HUES48 (cell line): ENCODE measurements at regions not wholly inside any gene's neighbourhood (a gene's known extent, or its start where the extent isn't known, plus 50 kb on each side); places are given as distances from the start of the nearest gene placed in this dataset.
"Not testable (repeated sequence)": the region's sequence is repeated elsewhere in the genome, so short reads cannot be mapped to it uniquely, and the experiment has no call there.

ENCODE experiments used
- H3K27ac ChIP-seq: one replicate; pipeline ENCODE4 v1.7.0; 2013; ENCODE audit warnings: low read depth, low read length, inconsistent platforms
- H3K27me3 ChIP-seq: 2 replicates; pipeline ENCODE4 v1.6.1; 2013; ENCODE audit warnings: mild to moderate bottlenecking, low read length; ENCODE audit not compliant: control insufficient read depth, insufficient read depth
- H3K36me3 ChIP-seq: 2 replicates; pipeline ENCODE4 v1.6.1; 2013; ENCODE audit warnings: low read length; ENCODE audit not compliant: control insufficient read depth, insufficient read depth
- H3K4me1 ChIP-seq: 2 replicates; pipeline ENCODE4 v1.6.1; 2013; ENCODE audit warnings: mild to moderate bottlenecking, low read length; ENCODE audit not compliant: control insufficient read depth, insufficient read depth
- H3K4me3 ChIP-seq: 2 replicates; pipeline ENCODE4 v1.5.1; 2013; ENCODE audit warnings: mild to moderate bottlenecking, low read depth, low read length
- H3K9ac ChIP-seq: 2 replicates; pipeline ENCODE4 v1.6.1; 2013; ENCODE audit warnings: mild to moderate bottlenecking, low read depth, low read length, moderate library complexity
- H3K9me3 ChIP-seq: 2 replicates; pipeline ENCODE4 v1.6.1; 2013; ENCODE audit warnings: low read length; ENCODE audit not compliant: control insufficient read depth, insufficient read depth

- Histone ChIP-seq H3K9me3 (0 out of 2 replicates have a peak, but pooled peaks cover 6% of the 10 kb centered on the region), H3K4me1 (peaks cover 5% of the 10 kb centered on the region; the same call in 1 of the 2 replicates), H3K9ac (no peak overlapping the region), H3K36me3 (no peaks in the 10 kb centered on the region), H3K4me3 (no peak overlapping the region), H3K27ac (no peak overlapping the region), H3K27me3 (no peaks in the 10 kb centered on the region)
Observed at GRCh38 chr18:1124495-1124894, 219.8 kb downstream of the ADCYAP1 start.

- Histone ChIP-seq H3K9ac (no peak overlapping the region), H3K27ac (no peak overlapping the region)
Observed at GRCh38 chr18:1133541-1133940, 228.9 kb downstream of the ADCYAP1 start.

GRCh38 chr18:1147730-1148129, 243.1 kb downstream of the ADCYAP1 start:
- no peak overlapping the region for H3K27ac ChIP-seq
- no peaks in the 10 kb centered on the region for H3K27me3 ChIP-seq
- H3K4me3 ChIP-seq: no peak overlapping the region
- no peaks in the 10 kb centered on the region for H3K36me3 ChIP-seq
- peaks cover 5% of the 10 kb centered on the region; the same call in 1 of the 2 replicates for H3K4me1 ChIP-seq
- no peaks in the 10 kb centered on the region; the same call in 1 of the 2 replicates for H3K9me3 ChIP-seq
- H3K9ac ChIP-seq: no peak overlapping the region

More at GRCh38 chr18:1133541-1133940, 228.9 kb downstream of the ADCYAP1 start:
- H3K36me3 ChIP-seq: no peaks in the 10 kb centered on the region
- no peaks in the 10 kb centered on the region; the same call in 1 of the 2 replicates for H3K9me3 ChIP-seq
- H3K4me1 ChIP-seq: peaks cover 7% of the 10 kb centered on the region; the same call in 1 of the 2 replicates
- H3K4me3 ChIP-seq: no peak overlapping the region
- no peaks in the 10 kb centered on the region for H3K27me3 ChIP-seq

- Histone ChIP-seq H3K9ac (no peak overlapping the region), H3K27me3 (no peaks in the 10 kb centered on the region), H3K9me3 (no peaks in the 10 kb centered on the region), H3K27ac (no peak overlapping the region), H3K36me3 (no peaks in the 10 kb centered on the region), H3K4me3 (no peak overlapping the region), H3K4me1 (peaks cover 5% of the 10 kb centered on the region; the same call in 1 of the 2 replicates)
Observed at GRCh38 chr18:1149709-1150108, 245.0 kb downstream of the ADCYAP1 start.

- no peaks in the 10 kb centered on the region for H3K36me3 ChIP-seq
- H3K4me1 ChIP-seq: peaks cover 5% of the 10 kb centered on the region; the same call in 1 of the 2 replicates
- H3K27me3 ChIP-seq: no peaks in the 10 kb centered on the region
- no peaks in the 10 kb centered on the region for H3K9me3 ChIP-seq
- H3K9ac ChIP-seq: no peak overlapping the region
- H3K27ac ChIP-seq: no peak overlapping the region
- H3K4me3 ChIP-seq: no peak overlapping the region
Observed at GRCh38 chr18:1150344-1150743, 245.7 kb downstream of the ADCYAP1 start.

- not testable (repeated sequence) for H3K27ac ChIP-seq, H3K27me3 ChIP-seq, H3K4me1 ChIP-seq, H3K9ac ChIP-seq, H3K36me3 ChIP-seq, H3K4me3 ChIP-seq, H3K9me3 ChIP-seq
Observed at GRCh38 chr18:1152958-1153357, 248.3 kb downstream of the ADCYAP1 start.

- no peak overlapping the region for H3K27ac ChIP-seq
- no peaks in the 10 kb centered on the region; the same call in 1 of the 2 replicates for H3K36me3 ChIP-seq
Observed at GRCh38 chr18:1173593-1173992, 268.9 kb downstream of the ADCYAP1 start.

GRCh38 chr18:1177232-1177631, 272.6 kb downstream of the ADCYAP1 start:
- Histone ChIP-seq H3K36me3 (no peaks in the 10 kb centered on the region; the same call in 1 of the 2 replicates), H3K9me3 (peaks cover 22% of the 10 kb centered on the region), H3K4me1 (no peaks in the 10 kb centered on the region), H3K9ac (no peak overlapping the region), H3K27me3 (no peaks in the 10 kb centered on the region), H3K4me3 (no peak overlapping the region), H3K27ac (no peak overlapping the region)

More at GRCh38 chr18:1173593-1173992, 268.9 kb downstream of the ADCYAP1 start:
- H3K9me3 ChIP-seq: peaks cover 17% of the 10 kb centered on the region
- no peaks in the 10 kb centered on the region for H3K4me1 ChIP-seq
- no peak overlapping the region for H3K9ac ChIP-seq
- no peak overlapping the region for H3K4me3 ChIP-seq
- no peaks in the 10 kb centered on the region for H3K27me3 ChIP-seq

GRCh38 chr18:1191341-1191740, 286.7 kb downstream of the ADCYAP1 start:
- no peak overlapping the region for H3K4me3 ChIP-seq
- no peaks in the 10 kb centered on the region for H3K36me3 ChIP-seq
- no peak overlapping the region for H3K9ac ChIP-seq
- peaks cover 10% of the 10 kb centered on the region for H3K9me3 ChIP-seq
- H3K4me1 ChIP-seq: no peaks in the 10 kb centered on the region
- H3K27ac ChIP-seq: no peak overlapping the region
- H3K27me3 ChIP-seq: no peaks in the 10 kb centered on the region

GRCh38 chr18:1213126-1213525, 308.5 kb downstream of the ADCYAP1 start:
- Histone ChIP-seq H3K4me3 (no peak overlapping the region), H3K4me1 (peaks cover 26% of the 10 kb centered on the region), H3K27ac (no peak overlapping the region), H3K9ac (no peak overlapping the region), H3K9me3 (no peaks in the 10 kb centered on the region), H3K27me3 (no peaks in the 10 kb centered on the region), H3K36me3 (no peaks in the 10 kb centered on the region)

- H3K9me3 ChIP-seq: no peaks in the 10 kb centered on the region
- no peak overlapping the region for H3K9ac ChIP-seq
- no peaks in the 10 kb centered on the region for H3K4me1 ChIP-seq
- no peaks in the 10 kb centered on the region for H3K27me3 ChIP-seq
- no peak overlapping the region for H3K27ac ChIP-seq
- no peaks in the 10 kb centered on the region for H3K36me3 ChIP-seq
- H3K4me3 ChIP-seq: no peak overlapping the region
Observed at GRCh38 chr18:1222880-1223279, 318.2 kb downstream of the ADCYAP1 start.
